NT2/D1 (cell line): ENCODE measurements at regions not wholly inside any gene's neighbourhood (a gene's known extent, or its start where the extent isn't known, plus 50 kb on each side); places are given as distances from the start of the nearest gene placed in this dataset.

Experiments used
- YY1 ChIP-seq: IDR thresholded peaks from 2 replicates; pipeline ENCODE4 v1.6.1; 2011; ENCODE audit not compliant: insufficient read length, insufficient read depth
- ZNF274 ChIP-seq: IDR thresholded peaks from 2 replicates; pipeline ENCODE4 v1.6.1; 2011; ENCODE audit warnings: mild to moderate bottlenecking, low read depth, low read length

DNA sequence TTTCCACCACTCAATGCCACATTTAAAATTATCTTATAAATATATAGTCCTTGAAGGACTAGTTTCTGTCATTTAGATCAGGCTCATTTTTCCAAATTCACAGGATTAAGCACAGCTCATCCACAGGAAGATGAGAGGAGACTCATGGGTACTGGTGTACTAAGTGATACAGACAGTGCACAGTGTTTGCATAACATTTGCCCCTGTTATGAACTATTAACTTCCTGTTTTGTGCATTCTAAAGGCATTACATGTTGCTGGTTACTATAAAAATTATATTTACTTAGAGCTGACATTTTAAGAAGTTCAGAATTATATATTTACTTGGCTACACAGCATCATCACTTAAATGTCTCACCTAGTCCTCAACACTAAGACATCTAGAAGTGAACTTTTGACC lies 772.0 kb downstream of the TECRL start:
- TF ChIP-seq ZNF274, result no peak
- TF ChIP-seq YY1, result no peak
